PC-3 (cell line): ENCODE measurements at regions not wholly inside any gene's neighbourhood (a gene's known extent, or its start where the extent isn't known, plus 50 kb on each side); places are given as distances from the start of the nearest gene placed in this dataset.

Experiments
- EZH2 ChIP-seq: fragments of 300-600 bp; sonication (generic); IDR thresholded peaks from one replicate; pipeline ENCODE4 v1.6.1; 2017; ENCODE audit warnings: antibody characterized with exemption, mild to moderate bottlenecking, low read length; ENCODE audit not compliant: unreplicated experiment
- TF ChIP-seq, protein P1 (sequence below): fragments of 300-600 bp; sonication (generic); conservative IDR thresholded peaks from 2 replicates; pipeline ENCODE4 v1.5.1; 2017; ENCODE audit warnings: antibody characterized with exemption, low read depth, mild to moderate bottlenecking, low read length

DNA sequence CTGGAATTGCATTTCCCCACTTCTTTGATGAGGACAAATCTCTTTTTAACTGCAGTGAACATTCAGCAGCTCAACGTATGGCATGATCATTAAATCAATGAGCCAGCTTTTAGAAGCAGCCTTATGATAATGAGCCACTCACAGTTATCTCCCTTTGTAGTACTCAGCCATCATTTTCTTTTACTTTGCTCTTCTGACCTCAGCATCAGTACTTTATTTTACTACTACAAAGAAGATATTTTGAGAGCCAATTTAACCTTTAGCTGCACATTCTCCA is 250.0 kb upstream of the CLEC14A start:
- TF ChIP-seq, protein P1, sequence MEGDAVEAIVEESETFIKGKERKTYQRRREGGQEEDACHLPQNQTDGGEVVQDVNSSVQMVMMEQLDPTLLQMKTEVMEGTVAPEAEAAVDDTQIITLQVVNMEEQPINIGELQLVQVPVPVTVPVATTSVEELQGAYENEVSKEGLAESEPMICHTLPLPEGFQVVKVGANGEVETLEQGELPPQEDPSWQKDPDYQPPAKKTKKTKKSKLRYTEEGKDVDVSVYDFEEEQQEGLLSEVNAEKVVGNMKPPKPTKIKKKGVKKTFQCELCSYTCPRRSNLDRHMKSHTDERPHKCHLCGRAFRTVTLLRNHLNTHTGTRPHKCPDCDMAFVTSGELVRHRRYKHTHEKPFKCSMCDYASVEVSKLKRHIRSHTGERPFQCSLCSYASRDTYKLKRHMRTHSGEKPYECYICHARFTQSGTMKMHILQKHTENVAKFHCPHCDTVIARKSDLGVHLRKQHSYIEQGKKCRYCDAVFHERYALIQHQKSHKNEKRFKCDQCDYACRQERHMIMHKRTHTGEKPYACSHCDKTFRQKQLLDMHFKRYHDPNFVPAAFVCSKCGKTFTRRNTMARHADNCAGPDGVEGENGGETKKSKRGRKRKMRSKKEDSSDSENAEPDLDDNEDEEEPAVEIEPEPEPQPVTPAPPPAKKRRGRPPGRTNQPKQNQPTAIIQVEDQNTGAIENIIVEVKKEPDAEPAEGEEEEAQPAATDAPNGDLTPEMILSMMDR: no peak
- no peak for TF ChIP-seq EZH2
